ENCODE measurements at regions not wholly inside any gene's neighbourhood (a gene's known extent, or its start where the extent isn't known, plus 50 kb on each side); places are given as distances from the start of the nearest gene placed in this dataset.
"Not testable (repeated sequence)": the region's sequence is repeated elsewhere in the genome, so short reads cannot be mapped to it uniquely, and the experiment has no call there.

DNA sequence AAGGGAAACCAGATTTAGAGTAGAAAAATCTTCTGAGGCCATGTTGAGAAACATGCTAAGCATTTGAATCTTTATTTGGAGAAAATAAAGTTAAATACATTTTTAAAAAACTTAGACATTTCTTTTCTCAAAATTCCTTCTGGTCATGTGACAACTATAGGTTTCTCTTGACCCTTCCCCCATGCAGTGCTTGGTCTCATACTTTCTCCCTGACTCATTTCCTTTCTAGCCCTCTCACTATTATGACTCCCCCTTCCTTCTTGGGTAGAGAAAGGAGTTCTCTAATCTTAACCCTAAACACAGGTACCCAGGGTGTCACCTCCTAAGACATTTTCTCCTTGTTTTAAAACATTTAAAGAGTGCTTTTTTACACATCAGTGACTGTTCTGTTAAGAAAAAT lies 179.5 kb upstream of the TMEM106B start:
- POLR2A ChIA-PET (ENCODE audit: low non-redundant PET) = no interaction called here
- TF ChIP-seq, protein P1, sequence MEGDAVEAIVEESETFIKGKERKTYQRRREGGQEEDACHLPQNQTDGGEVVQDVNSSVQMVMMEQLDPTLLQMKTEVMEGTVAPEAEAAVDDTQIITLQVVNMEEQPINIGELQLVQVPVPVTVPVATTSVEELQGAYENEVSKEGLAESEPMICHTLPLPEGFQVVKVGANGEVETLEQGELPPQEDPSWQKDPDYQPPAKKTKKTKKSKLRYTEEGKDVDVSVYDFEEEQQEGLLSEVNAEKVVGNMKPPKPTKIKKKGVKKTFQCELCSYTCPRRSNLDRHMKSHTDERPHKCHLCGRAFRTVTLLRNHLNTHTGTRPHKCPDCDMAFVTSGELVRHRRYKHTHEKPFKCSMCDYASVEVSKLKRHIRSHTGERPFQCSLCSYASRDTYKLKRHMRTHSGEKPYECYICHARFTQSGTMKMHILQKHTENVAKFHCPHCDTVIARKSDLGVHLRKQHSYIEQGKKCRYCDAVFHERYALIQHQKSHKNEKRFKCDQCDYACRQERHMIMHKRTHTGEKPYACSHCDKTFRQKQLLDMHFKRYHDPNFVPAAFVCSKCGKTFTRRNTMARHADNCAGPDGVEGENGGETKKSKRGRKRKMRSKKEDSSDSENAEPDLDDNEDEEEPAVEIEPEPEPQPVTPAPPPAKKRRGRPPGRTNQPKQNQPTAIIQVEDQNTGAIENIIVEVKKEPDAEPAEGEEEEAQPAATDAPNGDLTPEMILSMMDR (conservative IDR thresholded peaks at IDR 0.05; ENCODE audit: low read depth) = no peak
- no peak overlapping the region for H3K27ac ChIP-seq
- DNase-seq (ENCODE audit: low spot score) = peak; percentile 34
- CTCF ChIA-PET = interaction anchor here (0.5 kb wide), 1 partner anchor 343 kb away, joined by 3 read pairs; no protein-coding TSS in a partner anchor

DNA sequence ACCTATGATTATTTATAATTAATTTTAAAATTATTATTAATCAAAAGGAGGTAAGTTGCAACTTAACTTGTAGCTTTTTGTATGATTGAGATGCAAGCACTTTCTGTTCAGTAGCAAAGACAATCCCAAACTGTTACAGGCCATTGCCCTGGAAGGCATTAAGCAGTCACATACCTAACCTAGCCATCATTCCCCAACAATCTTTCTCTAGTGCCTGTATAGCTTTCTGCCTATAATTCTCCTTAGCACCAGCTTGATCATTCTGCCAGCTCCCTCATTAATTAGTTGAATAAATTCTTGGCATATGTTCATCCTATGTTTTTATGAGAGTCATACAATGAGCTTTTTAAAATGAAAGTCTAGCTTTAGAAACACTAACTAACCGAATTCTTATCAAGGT lies 178.9 kb upstream of the TMEM106B start:
- ChIA-PET POLR2A (ENCODE audit: low non-redundant PET) (no interaction called here), CTCF (interaction anchor here (0.5 to 0.7 kb wide), 2 partner anchors 37 to 344 kb away, joined by 3 read pairs; no protein-coding TSS in a partner anchor)
- TF ChIP-seq, protein P1 (conservative IDR thresholded peaks at IDR 0.05; ENCODE audit: low read depth) = no peak
- no peak for DNase-seq (ENCODE audit: low spot score)
- H3K27ac ChIP-seq = no peak overlapping the region

DNA sequence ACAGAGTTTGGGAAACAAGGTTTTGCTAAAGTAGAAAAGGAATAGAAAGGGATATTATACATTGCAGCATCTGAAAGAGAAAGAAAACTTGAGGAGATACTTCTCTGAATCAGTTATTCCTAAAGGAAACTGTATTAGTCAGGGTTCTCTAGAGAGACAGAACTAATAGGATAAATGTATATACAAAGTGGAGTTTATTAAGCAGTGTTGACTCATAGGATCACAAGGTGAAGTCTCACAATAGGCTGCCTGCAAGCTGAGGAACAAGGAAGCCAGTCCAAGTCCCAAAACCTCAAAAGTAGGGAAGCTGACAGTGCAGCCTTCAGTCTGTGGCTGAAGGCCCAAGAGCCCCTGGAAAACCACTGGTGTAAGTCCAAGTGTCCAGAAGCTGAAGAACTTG lies 167.6 kb upstream of the TMEM106B start:
- CTCF ChIA-PET = interaction anchor here (0.6 kb wide), 1 partner anchor 36 kb away, joined by 3 read pairs; no protein-coding TSS in a partner anchor
- DNase-seq (ENCODE audit: low spot score); H3K27ac ChIP-seq; POLR2A ChIA-PET (ENCODE audit: low non-redundant PET): not testable (repeated sequence)

DNA sequence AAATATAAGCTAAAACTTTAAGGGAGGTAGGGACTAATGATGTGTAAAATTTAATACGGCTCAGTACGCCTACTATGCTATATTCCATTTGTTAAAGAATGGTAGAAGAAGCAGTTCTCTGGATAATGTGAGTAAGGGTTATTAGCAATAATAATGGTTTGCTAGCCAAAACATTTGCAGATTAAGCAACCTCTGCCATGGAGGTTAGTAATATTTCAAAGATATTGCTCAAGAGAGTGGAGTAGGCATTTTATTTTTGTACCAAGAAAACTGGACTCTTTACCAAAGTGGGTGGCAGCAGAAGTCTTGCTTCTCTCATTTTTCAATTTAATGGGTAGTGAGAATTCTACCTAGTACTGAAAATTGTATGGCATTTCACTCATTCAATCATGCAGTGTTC lies 158.9 kb upstream of the TMEM106B start:
- POLR2A ChIA-PET (ENCODE audit: low non-redundant PET) = no interaction called here
- no peak for DNase-seq (ENCODE audit: low spot score)
- CTCF ChIA-PET = no interaction called here
- H3K27ac ChIP-seq = no peak overlapping the region
- TF ChIP-seq, protein P1 (conservative IDR thresholded peaks at IDR 0.05; ENCODE audit: low read depth) = no peak

DNA sequence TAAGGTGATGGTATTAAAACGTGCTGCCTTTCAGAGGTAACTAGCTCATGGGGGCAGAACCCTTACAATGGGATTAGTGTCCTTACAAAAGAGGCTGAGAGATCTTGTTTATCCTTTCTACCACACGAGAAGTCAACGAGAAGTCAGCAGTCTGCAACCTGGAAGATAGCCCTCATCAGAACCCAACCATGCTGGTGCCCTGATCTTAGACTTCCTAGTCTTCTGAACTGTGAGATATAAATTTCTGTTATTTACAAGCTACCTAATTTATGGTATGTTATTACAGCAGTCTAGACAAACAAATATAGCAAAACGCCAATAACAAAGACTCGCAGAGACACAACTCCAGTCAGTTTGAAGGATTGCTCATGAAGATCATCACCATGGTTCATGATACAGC lies 157.5 kb upstream of the TMEM106B start:
- ChIA-PET CTCF (no interaction called here), POLR2A (ENCODE audit: low non-redundant PET) (no interaction called here)
- no peak overlapping the region for H3K27ac ChIP-seq
- TF ChIP-seq, protein P1 (conservative IDR thresholded peaks at IDR 0.05; ENCODE audit: low read depth) = no peak
- DNase-seq (ENCODE audit: low spot score) = no peak

DNA sequence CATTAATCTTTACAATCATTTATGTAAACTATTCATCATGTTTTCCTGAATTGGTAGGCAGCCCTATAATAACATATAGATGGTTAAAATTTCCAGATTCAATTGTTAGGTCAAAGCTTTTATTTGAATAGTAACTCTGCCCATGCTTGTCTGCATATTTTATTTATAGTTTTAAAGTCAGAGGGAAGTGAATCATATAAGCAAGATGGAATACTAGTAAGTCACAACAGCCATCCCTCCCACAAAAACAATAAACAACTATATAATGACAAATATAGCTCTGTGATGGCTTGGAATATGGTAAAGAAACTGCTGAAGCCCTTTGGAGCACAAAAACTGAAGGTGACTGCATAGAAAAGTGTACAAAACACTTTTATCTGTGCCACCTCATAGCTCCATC lies 156.3 kb upstream of the TMEM106B start:
- POLR2A ChIA-PET (ENCODE audit: low non-redundant PET) = no interaction called here
- H3K27ac ChIP-seq = no peak overlapping the region
- CTCF ChIA-PET = no interaction called here
- no peak for DNase-seq (ENCODE audit: low spot score)
- TF ChIP-seq, protein P1 (conservative IDR thresholded peaks at IDR 0.05; ENCODE audit: low read depth) = no peak

DNA sequence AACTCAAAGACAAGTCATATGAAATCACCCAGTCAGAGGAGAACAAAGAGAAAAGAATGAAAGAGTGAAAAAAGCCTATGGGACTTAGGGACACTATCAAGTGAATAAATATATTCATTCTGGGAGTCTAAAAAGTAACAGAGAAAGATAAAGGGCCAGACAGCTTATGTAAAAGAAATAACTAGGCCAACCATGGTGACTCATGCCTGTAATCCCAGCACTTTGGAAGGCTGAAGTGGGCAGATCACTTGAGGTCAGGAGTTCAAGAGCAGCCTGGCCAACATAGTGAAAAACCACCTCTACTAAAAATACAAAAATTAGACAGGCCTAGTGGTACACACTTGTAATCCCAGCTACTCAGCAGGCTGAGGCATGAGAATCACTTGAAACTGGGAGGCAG lies 154.7 kb upstream of the TMEM106B start:
- TF ChIP-seq, protein P1 (conservative IDR thresholded peaks at IDR 0.05; ENCODE audit: low read depth) = no peak
- POLR2A ChIA-PET (ENCODE audit: low non-redundant PET) = no interaction called here
- DNase-seq (ENCODE audit: low spot score) = no peak
- CTCF ChIA-PET = interaction anchor here (0.5 kb wide), 1 partner anchor 1669 kb away, joined by 3 read pairs; no protein-coding TSS in a partner anchor
- H3K27ac ChIP-seq = no peak overlapping the region
